ENCODE measurements at regions not wholly inside any gene's neighbourhood (a gene's known extent, or its start where the extent isn't known, plus 50 kb on each side); places are given as distances from the start of the nearest gene placed in this dataset.

DNA sequence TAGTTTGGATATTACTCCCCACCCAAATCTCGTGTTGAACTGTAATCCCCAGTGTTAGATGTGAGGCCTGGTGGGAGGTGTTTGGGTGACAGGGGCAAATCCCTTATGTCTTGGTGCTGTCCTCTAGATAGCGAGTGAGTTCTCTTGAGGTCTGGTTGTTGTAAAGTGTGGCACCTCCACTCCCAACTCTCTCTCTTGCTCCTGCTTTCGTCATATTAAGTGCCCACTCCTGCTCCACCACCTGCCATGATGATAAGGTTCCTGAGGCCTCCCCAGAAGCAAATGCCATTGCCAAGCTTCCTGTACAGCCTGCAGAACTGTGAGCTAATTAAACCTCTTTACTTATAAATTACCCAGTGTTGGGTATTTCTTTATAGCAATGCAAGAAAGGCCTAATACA, 944.3 kb downstream of the ADGRL3 start:
- intact Hi-C loops (cut with micrococcal nuclease) (no loop called here), dilution Hi-C loops (cut with HindIII; ENCODE audit: low sequenced_read_pairs, unreplicated experiment) (no loop called here), in situ Hi-C loops (cut with MboI; ENCODE audit: low sequenced_read_pairs) (no loop called here)
- Histone ChIP-seq H3K9me3 (ENCODE audit: control insufficient read depth, insufficient read depth, low read length) (peaks cover 5% of the 10 kb centered on the region; the same call in 1 of the 2 replicates), H2BK20ac (ENCODE audit: low read depth, low read length) (no peak overlapping the region), H3K79me1 (ENCODE audit: low read depth in 1 of 2, low read length in 2 of 2) (no peaks in the 10 kb centered on the region), H2BK5ac (ENCODE audit: low read depth, low read length, poor library complexity, severe bottlenecking) (no peak overlapping the region), H3K56ac (ENCODE audit: extremely low read depth, insufficient read depth, low read length) (no peak overlapping the region), H3K18ac (ENCODE audit: low read depth, low read length) (no peak overlapping the region), H2AK5ac (ENCODE audit: low read depth, low read length) (no peak overlapping the region), H3K14ac (replicated peaks; ENCODE audit: low read depth, low read length) (no peak overlapping the region), H3K4me1 (ENCODE audit: control insufficient read depth, insufficient read depth, low read length) (no peaks in the 10 kb centered on the region), H3K9me1 (ENCODE audit: insufficient read depth, low read length) (no peaks in the 10 kb centered on the region), H3K4me2 (ENCODE audit: low read depth, low read length) (no peak overlapping the region), H3K9ac (ENCODE audit: low read depth, low read length) (no peak overlapping the region), H3K36me3 (ENCODE audit: control insufficient read depth, insufficient read depth, low read length) (no peaks in the 10 kb centered on the region), H2AFZ (replicated peaks; ENCODE audit: low read length, poor library complexity) (no peak overlapping the region), H3K23ac (ENCODE audit: low read depth, low read length) (no peak overlapping the region), H3K27me3 (ENCODE audit: control insufficient read depth, insufficient read depth, low read length) (no peaks in the 10 kb centered on the region), H3K4me3 (ENCODE audit: insufficient read depth, low read depth, low read length) (no peak overlapping the region), H2AK9ac (replicated peaks; ENCODE audit: low read depth, low read length, poor library complexity) (no peak overlapping the region), H4K5ac (ENCODE audit: low read depth, low read length) (no peak overlapping the region), H3K4ac (ENCODE audit: low read depth, low read length) (no peak overlapping the region), H4K8ac (ENCODE audit: low read depth in 2 of 2, low read length in 2 of 2) (no peak overlapping the region), H3K27ac (ENCODE audit: insufficient read depth, low read length) (no peak overlapping the region), H4K20me1 (ENCODE audit: insufficient read depth, low read length) (no peaks in the 10 kb centered on the region), H2BK15ac (ENCODE audit: low read depth, low read length) (no peak overlapping the region), H2BK120ac (ENCODE audit: low read depth, low read length) (no peak overlapping the region), H4K91ac (ENCODE audit: insufficient read depth, low read depth, low read length) (no peak overlapping the region)
- no CpG with 5 or more reads among the region's 3 CpGs for WGBS, 2 experiments (ENCODE audit: extremely low coverage in 2 of 2, insufficient read length in 1 of 2)
- BruUV-seq (replicated peaks) = no TSS peak
- TF ChIP-seq FOS (IDR thresholded peaks at IDR 0.05; ENCODE audit: low read depth, low read length) (no peak), POLR2A (IDR thresholded peaks at IDR 0.05; ENCODE audit: low read depth, low read length) (no peak), CHD1 (IDR thresholded peaks at IDR 0.05; ENCODE audit: low read depth, low read length) (no peak), RFX5 (IDR thresholded peaks at IDR 0.05; ENCODE audit: low read depth, low read length) (no peak), SMC3 (IDR thresholded peaks at IDR 0.05; ENCODE audit: low read depth, low read length) (no peak), MAZ (IDR thresholded peaks at IDR 0.05; ENCODE audit: borderline replicate concordance, low read depth, low read length) (no peak), NFE2L2 (IDR thresholded peaks at IDR 0.05; ENCODE audit: low read depth, low read length) (no peak), RAD21 (IDR thresholded peaks at IDR 0.05; ENCODE audit: low read length) (no peak)
- TF ChIP-seq, protein P1, sequence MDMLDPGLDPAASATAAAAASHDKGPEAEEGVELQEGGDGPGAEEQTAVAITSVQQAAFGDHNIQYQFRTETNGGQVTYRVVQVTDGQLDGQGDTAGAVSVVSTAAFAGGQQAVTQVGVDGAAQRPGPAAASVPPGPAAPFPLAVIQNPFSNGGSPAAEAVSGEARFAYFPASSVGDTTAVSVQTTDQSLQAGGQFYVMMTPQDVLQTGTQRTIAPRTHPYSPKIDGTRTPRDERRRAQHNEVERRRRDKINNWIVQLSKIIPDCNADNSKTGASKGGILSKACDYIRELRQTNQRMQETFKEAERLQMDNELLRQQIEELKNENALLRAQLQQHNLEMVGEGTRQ (IDR thresholded peaks at IDR 0.05; ENCODE audit: low read depth, low read length) = no peak
- TF ChIP-seq, protein P2, sequence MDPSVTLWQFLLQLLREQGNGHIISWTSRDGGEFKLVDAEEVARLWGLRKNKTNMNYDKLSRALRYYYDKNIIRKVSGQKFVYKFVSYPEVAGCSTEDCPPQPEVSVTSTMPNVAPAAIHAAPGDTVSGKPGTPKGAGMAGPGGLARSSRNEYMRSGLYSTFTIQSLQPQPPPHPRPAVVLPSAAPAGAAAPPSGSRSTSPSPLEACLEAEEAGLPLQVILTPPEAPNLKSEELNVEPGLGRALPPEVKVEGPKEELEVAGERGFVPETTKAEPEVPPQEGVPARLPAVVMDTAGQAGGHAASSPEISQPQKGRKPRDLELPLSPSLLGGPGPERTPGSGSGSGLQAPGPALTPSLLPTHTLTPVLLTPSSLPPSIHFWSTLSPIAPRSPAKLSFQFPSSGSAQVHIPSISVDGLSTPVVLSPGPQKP (IDR thresholded peaks at IDR 0.05; ENCODE audit: borderline replicate concordance, low read depth, low read length) = no peak
- POLR2A ChIA-PET (ENCODE audit: unreplicated experiment) = no interaction called here
- CTCF ChIA-PET = no interaction called here
- ATAC-seq (ENCODE audit: low read depth) = no peak
- no peak for DNase-seq

Measured in IMR-90 (cell line).